CD8-positive, alpha-beta memory T cell (primary cell): ENCODE measurements at regions not wholly inside any gene's neighbourhood (a gene's known extent, or its start where the extent isn't known, plus 50 kb on each side); places are given as distances from the start of the nearest gene placed in this dataset.

ENCODE experiments used
- CTCF ChIA-PET: fragments of 350-600 bp; sonication (Branson Sonifier 250); formaldehyde crosslinking; loops from one replicate; lab custom pipeline; 2021; ENCODE audit warnings: antibody characterized with exemption; lab: Charles Lee
- POLR2A ChIA-PET: fragments of 350-600 bp; sonication (Branson Sonifier 250); formaldehyde crosslinking; loops from one replicate; lab custom pipeline; 2021; ENCODE audit warnings: antibody characterized with exemption; lab: Charles Lee
- DNase-seq, 5 donors: peaks; one replicate each; pipeline versions ENCODE4 v3.0.0 to v3.0.0-alpha.2; 2020 to 2022; ENCODE audit warnings: mixed read lengths in 1 of 5
- H3K27ac ChIP-seq: one replicate; pipeline ENCODE4 v1.7.0; 2013; ENCODE audit warnings: low read depth, mild to moderate bottlenecking, low read length, moderate library complexity
- H3K27me3 ChIP-seq: 2 replicates; pipeline ENCODE4 v1.7.0; 2013; ENCODE audit warnings: low read length, mild to moderate bottlenecking; ENCODE audit not compliant: insufficient read depth, poor library complexity, severe bottlenecking
- H3K36me3 ChIP-seq: 2 replicates; pipeline ENCODE4 v1.7.0; 2013; ENCODE audit warnings: mild to moderate bottlenecking, low read length, moderate library complexity; ENCODE audit not compliant: insufficient read depth
- H3K4me1 ChIP-seq: 2 replicates; pipeline ENCODE4 v1.7.0; 2013; ENCODE audit warnings: mild to moderate bottlenecking, low read length, moderate library complexity; ENCODE audit not compliant: insufficient read depth
- H3K4me3 ChIP-seq: 2 replicates; pipeline ENCODE4 v1.7.0; 2013; ENCODE audit warnings: mild to moderate bottlenecking, low read length
- H3K9me3 ChIP-seq: 2 replicates; pipeline ENCODE4 v1.7.0; 2013; ENCODE audit warnings: mild to moderate bottlenecking, low read length
- H3K27ac Mint-ChIP-seq, 8 donors: one replicate each; pipeline ENCODE4 v1.8.0; 2020 to 2021; ENCODE audit warnings: mixed read lengths in 8 of 8, mild to moderate bottlenecking in 6 of 8, inconsistent platforms in 3 of 8, moderate library complexity in 3 of 8
- H3K27me3 Mint-ChIP-seq, 2 donors: one replicate each; pipeline ENCODE4 v1.8.0; 2020 to 2021; ENCODE audit warnings: mixed read lengths in 2 of 2, mild to moderate bottlenecking in 1 of 2, moderate library complexity in 1 of 2
- H3K36me3 Mint-ChIP-seq, 3 donors: one replicate each; pipeline ENCODE4 v1.8.0; 2020 to 2021; ENCODE audit warnings: mixed read lengths in 3 of 3, inconsistent platforms in 1 of 3, mild to moderate bottlenecking in 1 of 3
- H3K4me1 Mint-ChIP-seq, 3 donors: one replicate each; pipeline ENCODE4 v1.8.0; 2020 to 2021; ENCODE audit warnings: mixed read lengths in 3 of 3, inconsistent platforms in 1 of 3, mild to moderate bottlenecking in 1 of 3
- H3K4me3 Mint-ChIP-seq, 7 donors: one replicate each; pipeline ENCODE4 v1.8.0; 2020 to 2021; ENCODE audit warnings: mixed read lengths in 7 of 7, mild to moderate bottlenecking in 6 of 7, moderate library complexity in 4 of 7, inconsistent platforms in 2 of 7
- H3K9me3 Mint-ChIP-seq, 5 donors: one replicate each; pipeline ENCODE4 v1.8.0; 2020 to 2022; ENCODE audit warnings: mixed read lengths in 5 of 5, mild to moderate bottlenecking in 3 of 5, moderate library complexity in 2 of 5, inconsistent platforms in 1 of 5

- H3K27ac Mint-ChIP-seq = no peak overlapping the region
- H3K9me3 ChIP-seq = no peaks in the 10 kb centered on the region
- POLR2A ChIA-PET = no interaction called here
- H3K4me1 ChIP-seq = no peaks in the 10 kb centered on the region
- no peak overlapping the region for H3K4me3 Mint-ChIP-seq
- H3K4me3 ChIP-seq = no peak overlapping the region
- no peaks in the 10 kb centered on the region for H3K36me3 ChIP-seq
- CTCF ChIA-PET = no interaction called here
- peaks cover 0 to 7% (median 0%) of the 10 kb centered on the region in 3 donors for H3K36me3 Mint-ChIP-seq
- H3K27ac ChIP-seq = no peak overlapping the region
- DNase-seq = no peak
- peaks cover 0 to 6% (median 5%) of the 10 kb centered on the region in 5 donors for H3K9me3 Mint-ChIP-seq
- no peaks in the 10 kb centered on the region for H3K27me3 ChIP-seq
- H3K4me1 Mint-ChIP-seq = no peaks in the 10 kb centered on the region
- peaks cover 3 to 9% of the 10 kb centered on the region in 2 donors for H3K27me3 Mint-ChIP-seq
These were observed 76.8 kb upstream of the NXT1 start for GRCh38 chr20:23273776-23274175.

DNA sequence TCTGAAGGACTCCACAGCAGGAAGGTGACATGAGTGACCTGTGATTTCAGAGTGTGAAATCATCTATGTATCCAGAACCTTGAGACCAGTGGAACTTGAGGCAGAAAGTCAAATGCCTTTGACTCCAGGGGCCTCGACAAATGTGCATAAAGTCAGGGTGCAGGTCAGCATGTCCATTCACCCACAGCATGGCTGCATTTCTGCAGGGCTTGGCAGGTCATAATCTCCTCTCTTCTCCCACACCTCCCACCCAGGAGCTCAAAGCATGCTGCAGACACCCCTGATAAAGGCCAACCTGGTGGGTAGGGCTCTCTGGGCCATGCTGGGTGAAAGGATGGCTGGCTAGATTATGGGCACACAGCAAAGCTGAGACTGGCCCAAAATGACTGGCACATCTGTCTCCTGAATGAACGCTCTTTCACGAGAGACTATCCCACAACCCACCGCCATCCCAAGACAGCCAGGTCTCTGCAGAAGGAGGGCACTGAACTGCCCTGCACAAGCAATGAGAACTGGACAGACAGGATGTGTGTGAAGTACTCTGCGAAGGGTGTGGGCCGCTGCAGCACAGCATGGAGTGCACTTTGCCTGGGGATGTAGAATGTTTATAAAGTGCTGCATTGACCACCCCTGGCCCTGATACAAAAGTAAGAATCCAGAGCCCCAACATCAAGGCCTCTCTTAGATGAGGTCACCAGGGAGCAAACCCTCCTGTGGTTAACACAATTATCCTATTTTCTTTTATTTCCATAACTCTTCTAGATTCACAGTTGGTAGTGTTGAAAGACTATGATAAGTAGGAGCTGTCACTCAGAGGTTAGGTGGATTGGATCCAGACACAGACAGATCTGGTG, 78.2 kb upstream of the NXT1 start:
- no peak overlapping the region for H3K4me3 ChIP-seq
- DNase-seq = no peak
- no peaks in the 10 kb centered on the region for H3K4me1 Mint-ChIP-seq
- no peaks in the 10 kb centered on the region for H3K27me3 ChIP-seq
- no peak overlapping the region for H3K27ac Mint-ChIP-seq
- H3K36me3 ChIP-seq = no peaks in the 10 kb centered on the region
- H3K36me3 Mint-ChIP-seq = peaks cover 0 to 7% (median 0%) of the 10 kb centered on the region in 3 donors
- no peaks in the 10 kb centered on the region for H3K9me3 ChIP-seq
- no peaks in the 10 kb centered on the region for H3K4me1 ChIP-seq
- POLR2A ChIA-PET = no interaction called here
- H3K27ac ChIP-seq = no peak overlapping the region
- H3K4me3 Mint-ChIP-seq = no peak overlapping the region
- CTCF ChIA-PET = no interaction called here
- peaks cover 0 to 9% (median 5%) of the 10 kb centered on the region in 5 donors for H3K9me3 Mint-ChIP-seq
- peaks cover 3 to 9% of the 10 kb centered on the region in 2 donors for H3K27me3 Mint-ChIP-seq

- peaks cover 0 to 9% (median 5%) of the 10 kb centered on the region in 5 donors for H3K9me3 Mint-ChIP-seq
These were observed 80.1 kb upstream of the NXT1 start for GRCh38 chr20:23270382-23270911.

GRCh38 chr20:23269954-23270353, 80.6 kb upstream of the NXT1 start:
- Mint-ChIP-seq H3K4me3 (no peak overlapping the region), H3K27ac (no peak overlapping the region), H3K4me1 (no peaks in the 10 kb centered on the region), H3K27me3 (peaks cover 3 to 11% of the 10 kb centered on the region in 2 donors), H3K9me3 (peaks cover 0 to 11% (median 5%) of the 10 kb centered on the region in 5 donors), H3K36me3 (peaks cover 0 to 7% (median 0%) of the 10 kb centered on the region in 3 donors)
- Histone ChIP-seq H3K27ac (no peak overlapping the region), H3K9me3 (no peaks in the 10 kb centered on the region), H3K4me1 (no peaks in the 10 kb centered on the region), H3K4me3 (no peak overlapping the region), H3K36me3 (no peaks in the 10 kb centered on the region), H3K27me3 (no peaks in the 10 kb centered on the region)
- CTCF ChIA-PET = no interaction called here
- POLR2A ChIA-PET = no interaction called here
- DNase-seq = no peak

More at GRCh38 chr20:23270382-23270911, 80.1 kb upstream of the NXT1 start:
- no peaks in the 10 kb centered on the region for H3K4me1 Mint-ChIP-seq
- no peak for DNase-seq
- H3K9me3 ChIP-seq = no peaks in the 10 kb centered on the region
- ChIA-PET CTCF (no interaction called here), POLR2A (no interaction called here)
- peaks cover 0 to 7% (median 0%) of the 10 kb centered on the region in 3 donors for H3K36me3 Mint-ChIP-seq
- no peak overlapping the region for H3K4me3 Mint-ChIP-seq
- no peaks in the 10 kb centered on the region for H3K27me3 ChIP-seq
- no peak overlapping the region for H3K4me3 ChIP-seq
- peaks cover 3 to 11% of the 10 kb centered on the region in 2 donors for H3K27me3 Mint-ChIP-seq
- H3K27ac Mint-ChIP-seq = no peak overlapping the region
- H3K27ac ChIP-seq = no peak overlapping the region
- no peaks in the 10 kb centered on the region for H3K4me1 ChIP-seq
- no peaks in the 10 kb centered on the region for H3K36me3 ChIP-seq

DNA sequence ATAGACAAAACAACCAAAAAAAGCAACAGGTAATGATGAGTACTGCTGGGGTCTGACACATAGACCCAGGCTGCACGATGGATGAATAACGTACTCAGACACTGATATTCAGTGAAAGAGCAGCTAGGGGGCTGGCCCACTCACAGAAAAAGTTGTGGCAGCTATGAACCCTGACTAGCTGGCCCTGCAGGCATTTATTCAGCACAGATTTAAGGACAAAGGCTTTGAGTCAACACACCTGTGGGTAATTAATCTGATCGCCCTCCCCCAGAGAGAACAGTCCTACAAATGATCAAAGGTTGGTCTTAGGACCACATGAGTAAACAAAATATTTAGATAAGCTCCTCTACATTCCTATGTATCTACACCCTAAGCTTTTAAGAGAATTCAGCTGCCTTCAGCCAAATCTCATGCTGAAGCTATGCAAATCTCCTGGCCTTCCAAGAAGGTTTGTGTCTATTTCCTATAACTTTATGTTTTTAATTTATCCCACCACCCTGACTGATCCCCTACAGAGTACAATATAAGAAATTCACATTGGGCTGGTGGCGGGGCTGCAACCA, 81.7 kb upstream of the NXT1 start:
- peaks cover 3 to 15% of the 10 kb centered on the region in 2 donors for H3K27me3 Mint-ChIP-seq
- ChIA-PET POLR2A (no interaction called here), CTCF (no interaction called here)

GRCh38 chr20:23267909-23268308, 82.7 kb upstream of the NXT1 start:
- peaks cover 3 to 16% of the 10 kb centered on the region in 2 donors for H3K27me3 Mint-ChIP-seq
- no peaks in the 10 kb centered on the region for H3K27me3 ChIP-seq
- no peak overlapping the region for H3K27ac Mint-ChIP-seq
- ChIA-PET POLR2A (no interaction called here), CTCF (no interaction called here)
- no peak overlapping the region for H3K4me3 Mint-ChIP-seq
- no peaks in the 10 kb centered on the region for H3K4me1 ChIP-seq
- no peaks in the 10 kb centered on the region for H3K4me1 Mint-ChIP-seq
- no peak overlapping the region for H3K4me3 ChIP-seq
- no peak overlapping the region for H3K27ac ChIP-seq
- no peaks in the 10 kb centered on the region for H3K9me3 ChIP-seq
- H3K9me3 Mint-ChIP-seq = peaks cover 3 to 14% (median 6%) of the 10 kb centered on the region in 5 donors
- H3K36me3 ChIP-seq = no peaks in the 10 kb centered on the region
- peaks cover 0 to 7% (median 0%) of the 10 kb centered on the region in 3 donors for H3K36me3 Mint-ChIP-seq
- no peak for DNase-seq

More for the DNA sequence above, 81.7 kb upstream of the NXT1 start:
- Mint-ChIP-seq H3K36me3 (peaks cover 0 to 7% (median 0%) of the 10 kb centered on the region in 3 donors), H3K4me1 (no peaks in the 10 kb centered on the region), H3K4me3 (no peak overlapping the region), H3K27ac (no peak overlapping the region), H3K9me3 (peaks cover 0 to 12% (median 5%) of the 10 kb centered on the region in 5 donors)
- H3K4me1 ChIP-seq = no peaks in the 10 kb centered on the region
- H3K27me3 ChIP-seq = no peaks in the 10 kb centered on the region
- DNase-seq = no peak
- H3K27ac ChIP-seq = no peak overlapping the region
- H3K9me3 ChIP-seq = no peaks in the 10 kb centered on the region
- H3K4me3 ChIP-seq = no peak overlapping the region
- no peaks in the 10 kb centered on the region for H3K36me3 ChIP-seq

- CTCF ChIA-PET = no interaction called here
- no peaks in the 10 kb centered on the region for H3K4me1 ChIP-seq
These were observed 83.8 kb upstream of the NXT1 start for GRCh38 chr20:23266530-23267398.

More at GRCh38 chr20:23266530-23267398, 83.8 kb upstream of the NXT1 start:
- Mint-ChIP-seq H3K4me3 (no peak overlapping the region), H3K36me3 (peaks cover 0 to 7% (median 0%) of the 10 kb centered on the region in 3 donors), H3K27me3 (peaks cover 3 to 15% of the 10 kb centered on the region in 2 donors), H3K9me3 (peaks cover 3 to 14% (median 6%) of the 10 kb centered on the region in 5 donors), H3K27ac (no peak overlapping the region), H3K4me1 (no peaks in the 10 kb centered on the region)
- Histone ChIP-seq H3K27ac (no peak overlapping the region), H3K36me3 (no peaks in the 10 kb centered on the region), H3K4me3 (no peak overlapping the region), H3K27me3 (no peaks in the 10 kb centered on the region), H3K9me3 (no peaks in the 10 kb centered on the region)
- DNase-seq = no peak
- POLR2A ChIA-PET = no interaction called here
